ENCODE measurements at regions not wholly inside any gene's neighbourhood (a gene's known extent, or its start where the extent isn't known, plus 50 kb on each side); places are given as distances from the start of the nearest gene placed in this dataset.

GRCh38 chr1:54456921-54457529, 50.8 kb upstream of the SSBP3 start:
- TF ChIP-seq ZNF214 (tag by site-specific recombination; IDR thresholded peaks at IDR 0.05; ENCODE audit: borderline replicate concordance): no peak
- TF ChIP-seq ZNF121 (tag by site-specific recombination; IDR thresholded peaks at IDR 0.05): peak; percentile 91
- 0 out of 2 replicates have a peak, but pooled peaks have one; percentile 19 for TF ChIP-seq ZBTB20 (tag by site-specific recombination; IDR thresholded peaks at IDR 0.05)
- Histone ChIP-seq H3K9me3 (ENCODE audit: control insufficient read depth, insufficient read depth, low read depth, low read length) (no peaks in the 10 kb centered on the region), H3K36me3 (ENCODE audit: control insufficient read depth in 2 of 2, insufficient read depth in 1 of 2, low read length in 2 of 2) (no peaks in the 10 kb centered on the region), H3K4me1 (ENCODE audit: control insufficient read depth, insufficient read depth, low read length) (peaks cover 7% of the 10 kb centered on the region), H3K4me3 (ENCODE audit: low read depth, low read length) (no peak overlapping the region), H3K27ac (ENCODE audit: extremely low read depth, low read depth, low read length) (no peak overlapping the region)
- ChIA-PET CTCF (interaction anchor here (0.6 kb wide), 1 partner anchor 174 kb away, joined by 3 read pairs; no protein-coding TSS in a partner anchor), POLR2A (interaction anchor here (0.7 kb wide), 1 partner anchor 27 kb away, joined by 8 read pairs; no protein-coding TSS in a partner anchor)

- TF ChIP-seq ZNF529 (tag by site-specific recombination; IDR thresholded peaks at IDR 0.05; ENCODE audit: insufficient replicate concordance): no peak
- TF ChIP-seq ZNF24 (tag by site-specific recombination; IDR thresholded peaks at IDR 0.05): no peak
- no peak for TF ChIP-seq KLF17 (tag by site-specific recombination; IDR thresholded peaks at IDR 0.05)
- no peak for TF ChIP-seq ZSCAN4 (tag by site-specific recombination; IDR thresholded peaks at IDR 0.05)
- POLR2A ChIA-PET: interaction anchor here (1.2 kb wide), 1 partner anchor 30 kb away, joined by 5 read pairs; no protein-coding TSS in a partner anchor
- Histone ChIP-seq H3K4me1 (ENCODE audit: control insufficient read depth, insufficient read depth, low read length) (peaks cover 7% of the 10 kb centered on the region), H3K4me3 (ENCODE audit: low read depth, low read length) (no peak overlapping the region), H3K36me3 (ENCODE audit: control insufficient read depth in 2 of 2, insufficient read depth in 1 of 2, low read length in 2 of 2) (no peaks in the 10 kb centered on the region), H3K9me3 (ENCODE audit: control insufficient read depth, insufficient read depth, low read depth, low read length) (no peaks in the 10 kb centered on the region), H3K27ac (ENCODE audit: extremely low read depth, low read depth, low read length) (no peak overlapping the region)
- CTCF ChIA-PET: interaction anchor here (0.6 kb wide), 1 partner anchor 173 kb away, joined by 3 read pairs; no protein-coding TSS in a partner anchor
These were observed 50.2 kb upstream of the SSBP3 start for GRCh38 chr1:54456361-54456760.

Measured in HEK293 (cell line).